Hepatocyte (in vitro differentiated cells): ENCODE measurements at regions not wholly inside any gene's neighbourhood (a gene's known extent, or its start where the extent isn't known, plus 50 kb on each side); places are given as distances from the start of the nearest gene placed in this dataset.
A peak's percentile ranks its signal among the peaks of the same experiment; 100 is the strongest.

Experiments
- DNase-seq: peaks from one replicate; pipeline ENCODE4 v3.0.0-alpha.2; 2016; ENCODE audit warnings: low spot score
- H2AFZ ChIP-seq: fragments of 200-600 bp; sonication (generic); 2 replicates; pipeline ENCODE4 v1.6.0; 2016; ENCODE audit warnings: antibody characterized with exemption, mild to moderate bottlenecking
- H3K27ac ChIP-seq: fragments of 200-600 bp; sonication (generic); 2 replicates; pipeline ENCODE4 v1.5.1; 2016; ENCODE audit warnings: mild to moderate bottlenecking
- H3K27me3 ChIP-seq: fragments of 200-600 bp; sonication (generic); 2 replicates; pipeline ENCODE4 v1.6.1; 2016
- H3K36me3 ChIP-seq: fragments of 200-600 bp; sonication (generic); replicated peaks from 2 replicates; pipeline ENCODE4 v1.5.1; 2016; ENCODE audit warnings: low read depth; ENCODE audit not compliant: insufficient read depth
- H3K4me1 ChIP-seq: fragments of 200-600 bp; sonication (generic); 2 replicates; pipeline ENCODE4 v1.5.1; 2016; ENCODE audit warnings: mild to moderate bottlenecking, moderate library complexity; ENCODE audit not compliant: insufficient read depth
- H3K4me2 ChIP-seq: fragments of 200-600 bp; sonication (generic); 2 replicates; pipeline ENCODE4 v1.6.0; 2016
- H3K4me3 ChIP-seq: fragments of 200-600 bp; sonication (generic); 2 replicates; pipeline ENCODE4 v1.5.1; 2016; ENCODE audit warnings: mild to moderate bottlenecking
- H3K79me2 ChIP-seq: fragments of 200-600 bp; sonication (generic); 2 replicates; pipeline ENCODE4 v1.6.0; 2017; ENCODE audit warnings: mild to moderate bottlenecking
- H3K9me2 ChIP-seq: fragments of 200-600 bp; sonication (generic); replicated peaks from 2 replicates; pipeline ENCODE4 v1.6.0; 2017; ENCODE audit warnings: mild to moderate bottlenecking; ENCODE audit not compliant: insufficient read depth
- H3K9me3 ChIP-seq: fragments of 200-600 bp; sonication (generic); 2 replicates; pipeline ENCODE4 v1.5.1; 2016; ENCODE audit warnings: low read depth, mild to moderate bottlenecking
- H4K20me1 ChIP-seq: fragments of 200-600 bp; sonication (generic); 2 replicates; pipeline ENCODE4 v1.6.0; 2016; ENCODE audit warnings: mild to moderate bottlenecking; ENCODE audit not compliant: insufficient read depth, poor library complexity, severe bottlenecking
- EZH2 ChIP-seq: fragments of 200-600 bp; sonication (generic); IDR thresholded peaks from 2 replicates; pipeline ENCODE4 v1.6.1; 2016; ENCODE audit warnings: antibody characterized with exemption, mild to moderate bottlenecking, borderline replicate concordance
- EZH2phosphoT487 ChIP-seq: fragments of 200-600 bp; sonication (generic); IDR thresholded peaks from one replicate; pipeline ENCODE4 v1.6.1; 2018; ENCODE audit warnings: antibody characterized with exemption, mild to moderate bottlenecking, low read depth, moderate library complexity; ENCODE audit not compliant: unreplicated experiment, severe bottlenecking
- WGBS: methylation state at CpG from one replicate; pipeline ENCODE4 v1.1.6; 2016; ENCODE audit warnings: low lambda C conversion rate; ENCODE audit errors: missing lambda C conversion rate; 5-methylcytosine and 5-hydroxymethylcytosine counted together
- TF ChIP-seq, protein P1 (sequence below): fragments of 200-600 bp; sonication (generic); IDR thresholded peaks from 2 replicates; pipeline ENCODE4 v1.5.1; 2016; ENCODE audit warnings: antibody characterized with exemption, mild to moderate bottlenecking; ENCODE audit not compliant: poor library complexity

DNA sequence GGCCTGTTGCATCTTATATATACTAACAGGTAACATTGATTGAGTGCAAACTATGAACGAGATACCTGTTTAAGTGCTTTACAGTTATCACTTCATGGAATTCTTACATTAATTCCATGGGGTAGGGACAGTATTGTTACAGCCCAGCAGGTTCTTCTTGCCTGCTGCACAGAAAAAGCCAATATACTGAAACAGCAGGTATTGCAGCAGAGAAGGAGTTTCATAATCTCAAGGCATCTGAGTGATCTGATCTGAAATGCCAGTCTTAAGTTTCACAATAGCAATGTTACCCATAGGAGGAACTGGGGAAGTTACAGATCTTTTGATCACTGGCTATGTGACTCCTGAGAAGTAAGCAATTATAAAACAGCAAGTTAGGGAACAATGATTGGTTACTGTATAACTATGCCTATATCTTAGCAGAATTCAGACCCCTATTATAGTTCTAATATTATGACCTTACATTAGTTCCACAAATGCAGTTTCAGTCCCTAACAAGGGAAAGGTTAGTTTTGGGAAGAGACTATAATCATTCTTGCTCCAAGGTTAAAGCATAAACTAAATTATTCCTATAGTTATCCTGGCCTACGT lies 126.5 kb upstream of the BNC2 start:
- 92% methylated on average over 2 of the region's 2 CpGs for WGBS
- H3K9me3 ChIP-seq: peaks cover 8% of the 10 kb centered on the region
- H4K20me1 ChIP-seq: no peaks in the 10 kb centered on the region
- H3K4me2 ChIP-seq: no peak overlapping the region
- no peaks in the 10 kb centered on the region for H3K79me2 ChIP-seq
- no peak overlapping the region for H3K27ac ChIP-seq
- TF ChIP-seq EZH2 (no peak), EZH2phosphoT487 (no peak)
- TF ChIP-seq, protein P1, sequence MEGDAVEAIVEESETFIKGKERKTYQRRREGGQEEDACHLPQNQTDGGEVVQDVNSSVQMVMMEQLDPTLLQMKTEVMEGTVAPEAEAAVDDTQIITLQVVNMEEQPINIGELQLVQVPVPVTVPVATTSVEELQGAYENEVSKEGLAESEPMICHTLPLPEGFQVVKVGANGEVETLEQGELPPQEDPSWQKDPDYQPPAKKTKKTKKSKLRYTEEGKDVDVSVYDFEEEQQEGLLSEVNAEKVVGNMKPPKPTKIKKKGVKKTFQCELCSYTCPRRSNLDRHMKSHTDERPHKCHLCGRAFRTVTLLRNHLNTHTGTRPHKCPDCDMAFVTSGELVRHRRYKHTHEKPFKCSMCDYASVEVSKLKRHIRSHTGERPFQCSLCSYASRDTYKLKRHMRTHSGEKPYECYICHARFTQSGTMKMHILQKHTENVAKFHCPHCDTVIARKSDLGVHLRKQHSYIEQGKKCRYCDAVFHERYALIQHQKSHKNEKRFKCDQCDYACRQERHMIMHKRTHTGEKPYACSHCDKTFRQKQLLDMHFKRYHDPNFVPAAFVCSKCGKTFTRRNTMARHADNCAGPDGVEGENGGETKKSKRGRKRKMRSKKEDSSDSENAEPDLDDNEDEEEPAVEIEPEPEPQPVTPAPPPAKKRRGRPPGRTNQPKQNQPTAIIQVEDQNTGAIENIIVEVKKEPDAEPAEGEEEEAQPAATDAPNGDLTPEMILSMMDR: no peak
- H3K4me3 ChIP-seq: no peak overlapping the region
- DNase-seq: no peak
- H3K27me3 ChIP-seq: no peaks in the 10 kb centered on the region
- no peaks in the 10 kb centered on the region for H3K36me3 ChIP-seq
- H3K9me2 ChIP-seq: no peaks in the 10 kb centered on the region
- H3K4me1 ChIP-seq: no peaks in the 10 kb centered on the region
- no peak overlapping the region for H2AFZ ChIP-seq

DNA sequence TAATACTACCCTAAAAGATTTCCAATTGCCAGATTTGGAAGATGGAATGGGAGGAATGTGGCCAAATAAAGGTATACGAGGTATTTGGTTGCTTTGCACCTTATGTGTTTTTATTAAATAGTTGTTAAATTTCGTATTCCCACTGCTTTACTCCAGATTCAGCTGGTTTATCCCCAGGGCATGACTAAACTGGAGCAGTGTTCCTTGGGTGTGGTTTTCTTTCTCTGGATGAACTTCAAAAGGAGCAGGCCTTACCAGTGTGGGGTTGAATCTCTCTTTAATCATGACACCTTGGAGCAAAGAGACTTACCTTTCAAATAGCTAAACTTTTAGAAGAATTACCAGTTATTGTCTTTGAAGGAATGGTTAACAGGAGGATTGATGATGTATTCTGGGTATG lies 121.7 kb upstream of the BNC2 start:
- peaks cover 4% of the 10 kb centered on the region for H3K9me3 ChIP-seq

DNA sequence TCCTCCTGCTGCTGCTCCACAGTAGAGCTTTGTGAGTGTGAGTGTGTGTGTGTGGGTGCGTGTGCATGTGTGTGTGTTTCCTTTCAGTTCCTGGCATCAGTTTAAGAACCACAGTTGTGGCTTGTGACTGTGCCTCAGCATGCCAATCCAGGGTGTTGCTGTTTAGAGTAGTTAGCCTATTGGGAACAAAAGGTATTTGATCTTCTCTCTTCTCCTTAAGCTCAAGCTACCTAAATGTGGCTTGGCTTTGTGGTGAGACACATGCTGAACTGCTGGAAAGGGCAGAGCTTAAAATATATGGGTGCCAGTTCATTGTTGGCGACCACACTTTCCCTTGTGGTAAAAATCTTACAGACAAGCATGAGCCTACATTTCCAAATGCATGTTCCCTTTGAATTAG lies 116.6 kb upstream of the BNC2 start:
- peak overlapping the region; percentile 84 for H3K27ac ChIP-seq
- no peaks in the 10 kb centered on the region for H3K36me3 ChIP-seq
- peaks cover 13% of the 10 kb centered on the region for H3K4me1 ChIP-seq
- no peak overlapping the region for H3K4me2 ChIP-seq
- no peaks in the 10 kb centered on the region for H3K9me2 ChIP-seq
- no peak for DNase-seq
- H3K27me3 ChIP-seq: no peaks in the 10 kb centered on the region
- TF ChIP-seq EZH2 (no peak), EZH2phosphoT487 (no peak)
- TF ChIP-seq, protein P1: no peak
- no peaks in the 10 kb centered on the region for H3K9me3 ChIP-seq
- no peak overlapping the region for H3K4me3 ChIP-seq
- no peaks in the 10 kb centered on the region for H4K20me1 ChIP-seq
- no peak overlapping the region for H2AFZ ChIP-seq
- no peaks in the 10 kb centered on the region for H3K79me2 ChIP-seq
- WGBS: 78% methylated on average over 2 of the region's 2 CpGs

More for the DNA sequence above, 121.7 kb upstream of the BNC2 start:
- H4K20me1 ChIP-seq: no peaks in the 10 kb centered on the region
- TF ChIP-seq, protein P1: no peak
- TF ChIP-seq EZH2: no peak
- TF ChIP-seq EZH2phosphoT487: no peak
- no peaks in the 10 kb centered on the region for H3K27me3 ChIP-seq
- no peak overlapping the region for H2AFZ ChIP-seq
- 65% methylated on average over 2 of the region's 2 CpGs for WGBS
- no peaks in the 10 kb centered on the region for H3K79me2 ChIP-seq
- no peaks in the 10 kb centered on the region for H3K4me1 ChIP-seq
- no peaks in the 10 kb centered on the region for H3K36me3 ChIP-seq
- H3K9me2 ChIP-seq: no peaks in the 10 kb centered on the region
- DNase-seq: no peak
- no peak overlapping the region for H3K4me2 ChIP-seq
- H3K27ac ChIP-seq: no peak overlapping the region
- no peak overlapping the region for H3K4me3 ChIP-seq

DNA sequence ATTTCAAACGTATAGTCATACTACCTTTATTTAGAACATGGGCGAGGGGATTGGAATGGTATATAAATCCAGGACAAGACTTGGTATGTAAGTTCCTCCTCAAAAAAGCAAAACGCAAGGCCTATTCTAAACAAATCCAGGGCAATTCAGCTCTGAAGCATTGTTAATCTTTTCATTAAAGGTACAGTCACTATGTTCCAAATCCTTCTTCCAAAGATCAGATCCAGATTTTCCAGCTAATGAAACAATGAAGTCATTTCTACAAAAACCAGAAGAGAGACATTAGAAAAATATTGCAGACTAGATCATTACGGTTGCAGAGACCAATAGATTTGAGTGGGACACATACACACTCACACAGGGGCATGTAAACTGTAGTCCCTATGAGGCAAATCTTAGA lies 116.1 kb upstream of the BNC2 start:
- TF ChIP-seq EZH2: no peak
- TF ChIP-seq EZH2phosphoT487: no peak
- TF ChIP-seq, protein P1: no peak
- Histone ChIP-seq H3K9me3 (no peaks in the 10 kb centered on the region), H3K4me3 (no peak overlapping the region), H2AFZ (peak overlapping the region; percentile 27), H3K4me2 (peak overlapping the region; percentile 47), H3K27me3 (no peaks in the 10 kb centered on the region), H4K20me1 (no peaks in the 10 kb centered on the region), H3K9me2 (no peaks in the 10 kb centered on the region), H3K79me2 (no peaks in the 10 kb centered on the region), H3K36me3 (no peaks in the 10 kb centered on the region), H3K4me1 (peaks cover 13% of the 10 kb centered on the region), H3K27ac (peak overlapping the region; percentile 84)
- 48% methylated on average over 4 of the region's 4 CpGs for WGBS
- DNase-seq: no peak
